Sigmoid colon (tissue), 4 donors: ENCODE measurements at regions not wholly inside any gene's neighbourhood (a gene's known extent, or its start where the extent isn't known, plus 50 kb on each side); places are given as distances from the start of the nearest gene placed in this dataset.

Experiments
- CTCF ChIP-seq, 4 experiments: fragments of 450-650 bp in 3 of 4; fragments of 200-600 bp in 1 of 4; IDR thresholded peaks; one replicate each; pipeline ENCODE4 v1.5.1; 2016 to 2019; ENCODE audit warnings: antibody characterized with exemption in 4 of 4, mild to moderate bottlenecking in 3 of 4, moderate library complexity in 2 of 4
- POLR2A ChIP-seq, 2 donors: fragments of 450-650 bp; IDR thresholded peaks; one replicate each; pipeline ENCODE4 v1.6.1; 2016; ENCODE audit warnings: antibody characterized with exemption in 2 of 2, mild to moderate bottlenecking in 2 of 2, moderate library complexity in 2 of 2
- POLR2AphosphoS5 ChIP-seq, 4 donors: sonication (generic); formaldehyde crosslinking; IDR thresholded peaks; one replicate each; pipeline ENCODE4 v1.6.1; 2017; ENCODE audit warnings: antibody characterized with exemption in 4 of 4

- TF ChIP-seq CTCF (IDR thresholded peaks at IDR 0.05) = no peak
- no peak for TF ChIP-seq POLR2AphosphoS5 (IDR thresholded peaks at IDR 0.05)
- TF ChIP-seq POLR2A (IDR thresholded peaks at IDR 0.05) = no peak
Observed at GRCh38 chr2:60319031-60319547, 234.4 kb downstream of the BCL11A start.
